Activated CD4-positive, alpha-beta memory T cell treated with anti-CD3 and anti-CD28 coated beads for 36 hours (primary cell): ENCODE measurements at regions not wholly inside any gene's neighbourhood (a gene's known extent, or its start where the extent isn't known, plus 50 kb on each side); places are given as distances from the start of the nearest gene placed in this dataset.

Source experiments
- CTCF ChIA-PET: fragments of 350-600 bp; sonication (Branson Sonifier 250); formaldehyde crosslinking; loops from one replicate; lab custom pipeline; 2021; ENCODE audit warnings: antibody characterized with exemption, inconsistent platforms; lab: Charles Lee
- POLR2A ChIA-PET: fragments of 350-600 bp; sonication (Branson Sonifier 250); formaldehyde crosslinking; loops from one replicate; lab custom pipeline; 2021; ENCODE audit warnings: antibody characterized with exemption; lab: Charles Lee
- DNase-seq: peaks from one replicate; pipeline ENCODE4 v3.0.0-alpha.2; 2020
- H3K27ac Mint-ChIP-seq: one replicate; pipeline ENCODE4 v1.8.0; 2021; ENCODE audit warnings: mixed read lengths
- H3K27me3 Mint-ChIP-seq: one replicate; pipeline ENCODE4 v1.8.0; 2021; ENCODE audit warnings: mixed read lengths
- H3K36me3 Mint-ChIP-seq: one replicate; pipeline ENCODE4 v1.8.0; 2021; ENCODE audit warnings: mixed read lengths
- H3K4me1 Mint-ChIP-seq: one replicate; pipeline ENCODE4 v1.8.0; 2021; ENCODE audit warnings: low read depth, mixed read lengths
- H3K4me3 Mint-ChIP-seq: one replicate; pipeline ENCODE4 v1.8.0; 2021; ENCODE audit warnings: mild to moderate bottlenecking, mixed read lengths
- H3K9me3 Mint-ChIP-seq: one replicate; pipeline ENCODE4 v1.8.0; 2021; ENCODE audit warnings: mixed read lengths
- intact Hi-C: fragments of 100-400 bp; cut with micrococcal nuclease; formaldehyde crosslinking; loops from one replicate; pipeline ENCODE4 v1.15.1; 2023

GRCh38 chr4:99712099-99712498, 54.5 kb upstream of the C4orf54 start:
- Mint-ChIP-seq H3K9me3 (no peaks in the 10 kb centered on the region), H3K36me3 (no peaks in the 10 kb centered on the region), H3K27me3 (peaks cover 4% of the 10 kb centered on the region), H3K4me1 (peaks cover 8% of the 10 kb centered on the region), H3K27ac (no peak overlapping the region), H3K4me3 (no peak overlapping the region)
- intact Hi-C loops, result loop anchor here (5.0 kb wide), 1 partner anchor 150 kb away; the partner anchor contains the start of gene TRMT10A
- DNase-seq, result no peak
- CTCF ChIA-PET, result no interaction called here
- POLR2A ChIA-PET, result no interaction called here

- CTCF ChIA-PET, result interaction anchor here (0.6 to 1.4 kb wide), 2 partner anchors 97 to 621 kb away, joined by 3 to 5 read pairs; no protein-coding TSS in a partner anchor
- no peaks in the 10 kb centered on the region for H3K36me3 Mint-ChIP-seq
- H3K27ac Mint-ChIP-seq, result no peak overlapping the region
- DNase-seq, result no peak
- H3K4me1 Mint-ChIP-seq, result peaks cover 8% of the 10 kb centered on the region
- POLR2A ChIA-PET, result no interaction called here
- no peaks in the 10 kb centered on the region for H3K9me3 Mint-ChIP-seq
- intact Hi-C loops, result loop anchor here (1.0 to 5.0 kb wide), 2 partner anchors 52 to 149 kb away; partner anchors contain the start of gene TRMT10A
- H3K27me3 Mint-ChIP-seq, result peaks cover 4% of the 10 kb centered on the region
- no peak overlapping the region for H3K4me3 Mint-ChIP-seq
Measured at GRCh38 chr4:99711657-99712056, 54.0 kb upstream of the C4orf54 start.

GRCh38 chr4:99710681-99711345, 53.2 kb upstream of the C4orf54 start:
- POLR2A ChIA-PET, result interaction anchor here (0.8 kb wide), 1 partner anchor 45 kb away, joined by 3 read pairs; no protein-coding TSS in a partner anchor

GRCh38 chr4:99710020-99710419, 52.4 kb upstream of the C4orf54 start:
- peaks cover 8% of the 10 kb centered on the region for H3K4me1 Mint-ChIP-seq
- H3K4me3 Mint-ChIP-seq, result no peak overlapping the region
- DNase-seq, result no peak
- intact Hi-C loops, result loop anchor here (5.0 kb wide), 1 partner anchor 148 kb away; the partner anchor contains the start of gene TRMT10A
- no peaks in the 10 kb centered on the region for H3K36me3 Mint-ChIP-seq
- no peaks in the 10 kb centered on the region for H3K9me3 Mint-ChIP-seq
- CTCF ChIA-PET, result no interaction called here
- H3K27ac Mint-ChIP-seq, result no peak overlapping the region
- peaks cover 7% of the 10 kb centered on the region for H3K27me3 Mint-ChIP-seq
- POLR2A ChIA-PET, result no interaction called here

More at GRCh38 chr4:99710681-99711345, 53.2 kb upstream of the C4orf54 start:
- Mint-ChIP-seq H3K27me3 (peaks cover 4% of the 10 kb centered on the region), H3K36me3 (no peaks in the 10 kb centered on the region), H3K9me3 (no peaks in the 10 kb centered on the region), H3K4me3 (no peak overlapping the region), H3K27ac (no peak overlapping the region), H3K4me1 (peaks cover 8% of the 10 kb centered on the region)
- CTCF ChIA-PET, result interaction anchor here (0.6 to 1.4 kb wide), 2 partner anchors 98 to 620 kb away, joined by 3 to 5 read pairs; no protein-coding TSS in a partner anchor
- no peak for DNase-seq
- intact Hi-C loops, result loop anchor here (1.0 to 5.0 kb wide), 2 partner anchors 52 to 149 kb away; partner anchors contain the start of gene TRMT10A

GRCh38 chr4:99708551-99708950, 50.9 kb upstream of the C4orf54 start:
- Mint-ChIP-seq H3K9me3 (no peaks in the 10 kb centered on the region), H3K4me3 (no peak overlapping the region), H3K27ac (no peak overlapping the region), H3K27me3 (peaks cover 13% of the 10 kb centered on the region), H3K36me3 (no peaks in the 10 kb centered on the region), H3K4me1 (peaks cover 8% of the 10 kb centered on the region)
- DNase-seq, result no peak
- CTCF ChIA-PET, result no interaction called here
- POLR2A ChIA-PET, result no interaction called here
- intact Hi-C loops, result no loop called here
